ENCODE measurements at regions not wholly inside any gene's neighbourhood (a gene's known extent, or its start where the extent isn't known, plus 50 kb on each side); places are given as distances from the start of the nearest gene placed in this dataset.

GRCh38 chr4:83704786-83705185 lies 168.9 kb downstream of the GPAT3 start:
- no peak for TF ChIP-seq POLR2AphosphoS5 (IDR thresholded peaks at IDR 0.05)
- TF ChIP-seq CTCF (IDR thresholded peaks at IDR 0.05) = no peak
